ENCODE measurements at regions not wholly inside any gene's neighbourhood (a gene's known extent, or its start where the extent isn't known, plus 50 kb on each side); places are given as distances from the start of the nearest gene placed in this dataset.
"Not testable (repeated sequence)": the region's sequence is repeated elsewhere in the genome, so short reads cannot be mapped to it uniquely, and the experiment has no call there.

- Histone ChIP-seq H3K9ac (ENCODE audit: low read depth in 1 of 2, low read length in 2 of 2) (no peak overlapping the region), H3K9me3 (ENCODE audit: control insufficient read depth in 1 of 2, low read length in 2 of 2) (no peaks in the 10 kb centered on the region), H3K36me3 (ENCODE audit: control insufficient read depth in 1 of 2, insufficient read depth in 2 of 2, low read length in 2 of 2) (no peaks in the 10 kb centered on the region), H3K27me3 (ENCODE audit: control insufficient read depth in 1 of 2, insufficient read depth in 2 of 2, low read length in 2 of 2) (no peaks in the 10 kb centered on the region), H3K4me1 (ENCODE audit: control insufficient read depth in 1 of 2, insufficient read depth in 2 of 2, low read length in 2 of 2) (no peaks in the 10 kb centered on the region), H3K4me3 (ENCODE audit: low read depth in 1 of 2, low read length in 2 of 2) (no peak overlapping the region), H3K27ac (ENCODE audit: low read depth, low read length) (no peak overlapping the region)
These were observed 166.5 kb upstream of the CXCR4 start for GRCh38 chr2:136284226-136285119.

DNA sequence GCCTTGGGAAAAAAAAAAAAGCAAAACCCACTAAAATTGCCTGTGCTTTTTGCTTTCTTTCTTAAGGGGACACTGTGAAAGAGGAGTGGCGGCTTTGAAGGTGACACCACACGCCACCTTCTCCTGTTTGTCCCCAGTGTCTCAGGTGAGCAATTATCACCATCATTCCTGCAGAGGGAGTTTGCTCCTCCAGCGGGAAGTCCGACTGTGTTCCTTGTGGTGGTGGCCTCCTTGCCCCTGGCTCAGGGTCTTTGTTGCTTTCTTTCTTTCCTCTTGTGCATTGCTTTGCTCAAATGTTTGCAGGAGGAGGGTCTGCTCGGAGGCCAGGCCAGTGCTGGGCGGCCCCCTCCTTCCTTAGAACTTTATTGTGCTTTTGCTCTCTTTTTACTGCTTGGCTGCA is 164.3 kb upstream of the CXCR4 start:
- no peaks in the 10 kb centered on the region for H3K4me1 ChIP-seq (ENCODE audit: control insufficient read depth in 1 of 2, insufficient read depth in 2 of 2, low read length in 2 of 2)

GRCh38 chr2:136281281-136282114 is 163.5 kb upstream of the CXCR4 start:
- Histone ChIP-seq H3K4me3 (ENCODE audit: low read depth in 1 of 2, low read length in 2 of 2) (no peak overlapping the region), H3K36me3 (ENCODE audit: control insufficient read depth in 1 of 2, insufficient read depth in 2 of 2, low read length in 2 of 2) (no peaks in the 10 kb centered on the region), H3K27ac (ENCODE audit: low read depth, low read length) (no peak overlapping the region), H3K27me3 (ENCODE audit: control insufficient read depth in 1 of 2, insufficient read depth in 2 of 2, low read length in 2 of 2) (no peaks in the 10 kb centered on the region), H3K9me3 (ENCODE audit: control insufficient read depth in 1 of 2, low read length in 2 of 2) (no peaks in the 10 kb centered on the region), H3K4me1 (ENCODE audit: control insufficient read depth in 1 of 2, insufficient read depth in 2 of 2, low read length in 2 of 2) (no peaks in the 10 kb centered on the region), H3K9ac (ENCODE audit: low read depth in 1 of 2, low read length in 2 of 2) (no peak overlapping the region)

More for the DNA sequence above, 164.3 kb upstream of the CXCR4 start:
- H3K4me3 ChIP-seq (ENCODE audit: low read depth in 1 of 2, low read length in 2 of 2): no peak overlapping the region
- no peak overlapping the region for H3K27ac ChIP-seq (ENCODE audit: low read depth, low read length)
- no peak overlapping the region for H3K9ac ChIP-seq (ENCODE audit: low read depth in 1 of 2, low read length in 2 of 2)
- no peaks in the 10 kb centered on the region for H3K36me3 ChIP-seq (ENCODE audit: control insufficient read depth in 1 of 2, insufficient read depth in 2 of 2, low read length in 2 of 2)
- H3K9me3 ChIP-seq (ENCODE audit: control insufficient read depth in 1 of 2, low read length in 2 of 2): no peaks in the 10 kb centered on the region
- H3K27me3 ChIP-seq (ENCODE audit: control insufficient read depth in 1 of 2, insufficient read depth in 2 of 2, low read length in 2 of 2): no peaks in the 10 kb centered on the region

- H3K4me1 ChIP-seq (ENCODE audit: control insufficient read depth in 1 of 2, insufficient read depth in 2 of 2, low read length in 2 of 2); H3K4me3 ChIP-seq (ENCODE audit: low read depth in 1 of 2, low read length in 2 of 2); H3K9ac ChIP-seq (ENCODE audit: low read depth in 1 of 2, low read length in 2 of 2); H3K27me3 ChIP-seq (ENCODE audit: control insufficient read depth in 1 of 2, insufficient read depth in 2 of 2, low read length in 2 of 2); H3K27ac ChIP-seq (ENCODE audit: low read depth, low read length); H3K9me3 ChIP-seq (ENCODE audit: control insufficient read depth in 1 of 2, low read length in 2 of 2); H3K36me3 ChIP-seq (ENCODE audit: control insufficient read depth in 1 of 2, insufficient read depth in 2 of 2, low read length in 2 of 2): not testable (repeated sequence)
These were observed 148.4 kb upstream of the CXCR4 start for GRCh38 chr2:136266346-136266745.

DNA sequence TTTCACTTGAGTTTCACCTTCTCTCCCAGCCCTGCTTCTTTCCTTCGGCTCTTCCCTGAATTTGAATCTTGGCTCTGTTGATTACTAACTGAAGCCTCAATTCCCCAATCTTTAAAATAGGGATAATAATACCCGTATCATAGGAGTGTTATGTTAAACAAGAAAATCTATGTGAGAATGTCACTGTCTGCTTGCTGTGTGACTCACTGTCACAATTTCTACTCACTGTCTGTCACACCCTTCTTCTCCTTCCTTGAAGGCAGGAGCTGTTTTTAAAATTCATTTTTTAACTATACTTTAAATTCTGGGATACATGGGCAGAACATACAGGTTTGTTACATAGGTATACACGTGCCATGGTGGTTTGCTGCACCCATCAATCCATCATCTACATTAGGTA is 141.6 kb upstream of the CXCR4 start:
- no peak overlapping the region for H3K27ac ChIP-seq (ENCODE audit: low read depth, low read length)
- no peaks in the 10 kb centered on the region for H3K36me3 ChIP-seq (ENCODE audit: control insufficient read depth in 1 of 2, insufficient read depth in 2 of 2, low read length in 2 of 2)
- no peaks in the 10 kb centered on the region for H3K4me1 ChIP-seq (ENCODE audit: control insufficient read depth in 1 of 2, insufficient read depth in 2 of 2, low read length in 2 of 2)
- no peak overlapping the region for H3K9ac ChIP-seq (ENCODE audit: low read depth in 1 of 2, low read length in 2 of 2)
- H3K9me3 ChIP-seq (ENCODE audit: control insufficient read depth in 1 of 2, low read length in 2 of 2): no peaks in the 10 kb centered on the region
- no peaks in the 10 kb centered on the region for H3K27me3 ChIP-seq (ENCODE audit: control insufficient read depth in 1 of 2, insufficient read depth in 2 of 2, low read length in 2 of 2)
- no peak overlapping the region for H3K4me3 ChIP-seq (ENCODE audit: low read depth in 1 of 2, low read length in 2 of 2)

DNA sequence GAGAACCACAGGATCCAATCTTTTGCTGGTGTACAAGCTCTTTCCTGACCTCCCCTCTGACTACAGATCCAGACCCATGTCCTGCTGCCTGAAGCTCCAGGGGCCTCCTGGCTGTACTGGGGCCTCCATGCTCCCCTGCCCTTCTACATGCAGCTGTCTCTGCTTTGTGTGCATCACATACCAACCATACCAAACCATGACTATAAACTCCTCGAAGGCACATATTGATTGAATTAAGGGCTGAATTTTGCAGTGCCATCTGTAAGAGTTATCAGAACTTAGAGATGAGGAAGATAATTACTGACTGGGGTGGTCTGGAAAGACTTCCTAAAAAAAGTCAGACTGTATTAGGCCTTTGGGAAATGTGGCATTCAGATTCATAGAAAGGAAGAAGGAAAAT is 139.9 kb upstream of the CXCR4 start:
- no peaks in the 10 kb centered on the region for H3K9me3 ChIP-seq (ENCODE audit: control insufficient read depth in 1 of 2, low read length in 2 of 2)

GRCh38 chr2:136255648-136256461 is 137.9 kb upstream of the CXCR4 start:
- Histone ChIP-seq H3K4me3 (ENCODE audit: low read depth in 1 of 2, low read length in 2 of 2) (no peak overlapping the region), H3K9me3 (ENCODE audit: control insufficient read depth in 1 of 2, low read length in 2 of 2) (no peaks in the 10 kb centered on the region), H3K9ac (ENCODE audit: low read depth in 1 of 2, low read length in 2 of 2) (no peak overlapping the region), H3K36me3 (ENCODE audit: control insufficient read depth in 1 of 2, insufficient read depth in 2 of 2, low read length in 2 of 2) (no peaks in the 10 kb centered on the region), H3K27ac (ENCODE audit: low read depth, low read length) (no peak overlapping the region), H3K27me3 (ENCODE audit: control insufficient read depth in 1 of 2, insufficient read depth in 2 of 2, low read length in 2 of 2) (no peaks in the 10 kb centered on the region), H3K4me1 (ENCODE audit: control insufficient read depth in 1 of 2, insufficient read depth in 2 of 2, low read length in 2 of 2) (no peaks in the 10 kb centered on the region)

More for the DNA sequence above, 139.9 kb upstream of the CXCR4 start:
- Histone ChIP-seq H3K4me1 (ENCODE audit: control insufficient read depth in 1 of 2, insufficient read depth in 2 of 2, low read length in 2 of 2) (no peaks in the 10 kb centered on the region), H3K9ac (ENCODE audit: low read depth in 1 of 2, low read length in 2 of 2) (no peak overlapping the region), H3K4me3 (ENCODE audit: low read depth in 1 of 2, low read length in 2 of 2) (no peak overlapping the region), H3K27me3 (ENCODE audit: control insufficient read depth in 1 of 2, insufficient read depth in 2 of 2, low read length in 2 of 2) (no peaks in the 10 kb centered on the region), H3K27ac (ENCODE audit: low read depth, low read length) (no peak overlapping the region), H3K36me3 (ENCODE audit: control insufficient read depth in 1 of 2, insufficient read depth in 2 of 2, low read length in 2 of 2) (no peaks in the 10 kb centered on the region)

DNA sequence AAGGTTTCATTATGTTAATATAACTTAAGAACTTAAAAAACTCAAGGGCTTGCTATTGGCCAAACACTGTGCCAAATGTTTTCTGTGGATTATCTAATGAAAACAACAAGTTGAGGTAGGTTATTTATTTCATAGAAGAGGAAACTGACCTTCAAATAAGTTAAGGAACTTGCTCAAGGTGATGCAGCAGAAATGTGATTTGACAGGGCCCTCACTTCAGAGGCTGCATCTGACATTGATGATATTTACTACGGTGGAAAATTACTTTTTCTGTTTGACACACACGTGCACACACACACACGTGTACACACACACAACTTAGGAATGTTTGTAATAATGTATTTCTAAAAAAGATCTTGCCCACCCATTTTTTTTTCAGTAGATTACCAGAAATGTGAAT is 137.2 kb upstream of the CXCR4 start:
- no peaks in the 10 kb centered on the region for H3K9me3 ChIP-seq (ENCODE audit: control insufficient read depth in 1 of 2, low read length in 2 of 2)
- H3K9ac ChIP-seq (ENCODE audit: low read depth in 1 of 2, low read length in 2 of 2): no peak overlapping the region
- no peak overlapping the region for H3K4me3 ChIP-seq (ENCODE audit: low read depth in 1 of 2, low read length in 2 of 2)
- H3K27ac ChIP-seq (ENCODE audit: low read depth, low read length): no peak overlapping the region
- no peaks in the 10 kb centered on the region for H3K36me3 ChIP-seq (ENCODE audit: control insufficient read depth in 1 of 2, insufficient read depth in 2 of 2, low read length in 2 of 2)
- no peaks in the 10 kb centered on the region for H3K27me3 ChIP-seq (ENCODE audit: control insufficient read depth in 1 of 2, insufficient read depth in 2 of 2, low read length in 2 of 2)
- no peaks in the 10 kb centered on the region for H3K4me1 ChIP-seq (ENCODE audit: control insufficient read depth in 1 of 2, insufficient read depth in 2 of 2, low read length in 2 of 2)

DNA sequence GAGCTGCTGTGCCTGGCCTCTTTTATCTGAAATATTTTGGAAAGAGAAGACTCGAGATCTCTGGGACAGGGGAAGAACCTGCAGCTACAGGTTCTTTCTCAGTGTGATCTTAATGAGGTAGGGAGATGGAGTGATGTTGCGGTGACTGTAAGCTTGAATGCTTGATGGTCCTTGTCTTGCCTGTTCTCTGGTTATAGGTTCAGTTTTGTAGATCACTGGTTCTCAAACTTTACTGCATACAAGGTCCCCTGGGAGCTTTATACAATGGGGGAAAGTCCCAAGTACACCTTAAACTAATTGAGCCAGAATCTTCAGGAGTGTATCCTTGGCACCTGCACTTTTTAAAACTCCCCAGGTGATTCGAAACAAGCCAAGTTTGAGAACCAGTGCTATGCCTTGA is 136.7 kb upstream of the CXCR4 start:
- Histone ChIP-seq H3K4me1 (ENCODE audit: control insufficient read depth in 1 of 2, insufficient read depth in 2 of 2, low read length in 2 of 2) (no peaks in the 10 kb centered on the region), H3K4me3 (ENCODE audit: low read depth in 1 of 2, low read length in 2 of 2) (no peak overlapping the region), H3K9me3 (ENCODE audit: control insufficient read depth in 1 of 2, low read length in 2 of 2) (no peaks in the 10 kb centered on the region), H3K9ac (ENCODE audit: low read depth in 1 of 2, low read length in 2 of 2) (no peak overlapping the region), H3K27me3 (ENCODE audit: control insufficient read depth in 1 of 2, insufficient read depth in 2 of 2, low read length in 2 of 2) (no peaks in the 10 kb centered on the region), H3K36me3 (ENCODE audit: control insufficient read depth in 1 of 2, insufficient read depth in 2 of 2, low read length in 2 of 2) (no peaks in the 10 kb centered on the region), H3K27ac (ENCODE audit: low read depth, low read length) (no peak overlapping the region)
